HFF-Myc (cell line): ENCODE measurements at regions not wholly inside any gene's neighbourhood (a gene's known extent, or its start where the extent isn't known, plus 50 kb on each side); places are given as distances from the start of the nearest gene placed in this dataset.

ENCODE experiments used
- DNase-seq: peaks from one replicate; pipeline ENCODE4 v3.0.0-alpha.2; 2011; ENCODE audit warnings: low read depth; ENCODE audit errors: extremely low read depth
- H3K4me3 ChIP-seq: replicated peaks from 2 replicates; pipeline ENCODE4 v1.5.1; 2011; ENCODE audit warnings: low read depth, mild to moderate bottlenecking, control low read depth, low read length
- CTCF ChIP-seq: IDR thresholded peaks from 2 replicates; pipeline ENCODE4 v1.5.1; 2012; ENCODE audit warnings: mild to moderate bottlenecking, low read depth, low read length, control low read depth; ENCODE audit errors: missing control alignments

GRCh38 chr18:78107363-78107762 lies 857.7 kb downstream of the GALR1 start:
- no peak overlapping the region for H3K4me3 ChIP-seq
- TF ChIP-seq CTCF = no peak
- DNase-seq = no peak

- no peak for TF ChIP-seq CTCF
- no peak overlapping the region for H3K4me3 ChIP-seq
- no peak for DNase-seq
Measured at GRCh38 chr18:78108554-78108953, 858.9 kb downstream of the GALR1 start.

GRCh38 chr18:78113136-78113939 lies 863.7 kb downstream of the GALR1 start:
- no peak for DNase-seq
- H3K4me3 ChIP-seq = no peak overlapping the region
- no peak for TF ChIP-seq CTCF

- no peak overlapping the region for H3K4me3 ChIP-seq
- no peak for TF ChIP-seq CTCF
- DNase-seq = no peak
Measured at GRCh38 chr18:78113940-78114251, 864.2 kb downstream of the GALR1 start.

- no peak overlapping the region for H3K4me3 ChIP-seq
- no peak for DNase-seq
- TF ChIP-seq CTCF = no peak
Measured at GRCh38 chr18:78115896-78116561, 863.6 kb upstream of the SALL3 start.

GRCh38 chr18:78123144-78123909 lies 856.3 kb upstream of the SALL3 start:
- TF ChIP-seq CTCF = no peak
- DNase-seq = no peak
- H3K4me3 ChIP-seq = no peak overlapping the region
